NCI-H1694 treated with DMSO at 0.1 percent for 48 hours (cell line): ENCODE measurements at regions not wholly inside any gene's neighbourhood (a gene's known extent, or its start where the extent isn't known, plus 50 kb on each side); places are given as distances from the start of the nearest gene placed in this dataset.
"Not testable (repeated sequence)": the region's sequence is repeated elsewhere in the genome, so short reads cannot be mapped to it uniquely, and the experiment has no call there.

Experiments
- DNase-seq: peaks from one replicate; lab custom pipeline; 2025; lab: John Stamatoyannopoulos, UW

GRCh38 chr12:131312793-131313545 lies 359.3 kb downstream of the ADGRD1 start:
- no peak for DNase-seq

- no peak for DNase-seq
These were observed 359.9 kb downstream of the ADGRD1 start for GRCh38 chr12:131313635-131314034.

- DNase-seq = no peak
These were observed 360.9 kb downstream of the ADGRD1 start for GRCh38 chr12:131314524-131315090.

GRCh38 chr12:131315601-131316000 lies 361.9 kb downstream of the ADGRD1 start:
- no peak for DNase-seq

- DNase-seq = no peak
These were observed 362.7 kb downstream of the ADGRD1 start for GRCh38 chr12:131316388-131316787.

- no peak for DNase-seq
These were observed 364.5 kb downstream of the ADGRD1 start for GRCh38 chr12:131318045-131318685.

- no peak for DNase-seq
These were observed 368.3 kb downstream of the ADGRD1 start for GRCh38 chr12:131321988-131322387.

- DNase-seq = not testable (repeated sequence)
These were observed 368.8 kb downstream of the ADGRD1 start for GRCh38 chr12:131322460-131322859.

GRCh38 chr12:131323879-131324278 lies 370.2 kb downstream of the ADGRD1 start:
- DNase-seq = no peak

- DNase-seq = no peak
These were observed 374.1 kb downstream of the ADGRD1 start for GRCh38 chr12:131327521-131328488.

- not testable (repeated sequence) for DNase-seq
These were observed 375.4 kb downstream of the ADGRD1 start for GRCh38 chr12:131328861-131329845.

GRCh38 chr12:131330106-131330815 lies 376.6 kb downstream of the ADGRD1 start:
- DNase-seq = no peak

GRCh38 chr12:131331148-131331750 lies 377.5 kb downstream of the ADGRD1 start:
- no peak for DNase-seq

- no peak for DNase-seq
These were observed 378.5 kb downstream of the ADGRD1 start for GRCh38 chr12:131332224-131332623.

- DNase-seq = no peak
These were observed 377.8 kb upstream of the SFSWAP start for GRCh38 chr12:131333136-131333535.

GRCh38 chr12:131333621-131334440 lies 377.1 kb upstream of the SFSWAP start:
- DNase-seq = no peak

GRCh38 chr12:131334835-131335234 lies 376.1 kb upstream of the SFSWAP start:
- DNase-seq = no peak

- no peak for DNase-seq
These were observed 375.4 kb upstream of the SFSWAP start for GRCh38 chr12:131335456-131335855.

GRCh38 chr12:131337861-131338260 lies 373.0 kb upstream of the SFSWAP start:
- not testable (repeated sequence) for DNase-seq
